GM08714 (cell line): ENCODE measurements at regions not wholly inside any gene's neighbourhood (a gene's known extent, or its start where the extent isn't known, plus 50 kb on each side); places are given as distances from the start of the nearest gene placed in this dataset.
"Not testable (repeated sequence)": the region's sequence is repeated elsewhere in the genome, so short reads cannot be mapped to it uniquely, and the experiment has no call there.

Experiments used
- H3K4me3 ChIP-seq: fragments of 200-500 bp; sonication (Bioruptor generic); 2 replicates; pipeline ENCODE4 v1.5.1; 2014; ENCODE audit warnings: mild to moderate bottlenecking, low read length, inconsistent platforms
- ZNF274 ChIP-seq: IDR thresholded peaks from 2 replicates; pipeline ENCODE4 v1.6.1; 2012; ENCODE audit warnings: mild to moderate bottlenecking, low read depth, low read length

DNA sequence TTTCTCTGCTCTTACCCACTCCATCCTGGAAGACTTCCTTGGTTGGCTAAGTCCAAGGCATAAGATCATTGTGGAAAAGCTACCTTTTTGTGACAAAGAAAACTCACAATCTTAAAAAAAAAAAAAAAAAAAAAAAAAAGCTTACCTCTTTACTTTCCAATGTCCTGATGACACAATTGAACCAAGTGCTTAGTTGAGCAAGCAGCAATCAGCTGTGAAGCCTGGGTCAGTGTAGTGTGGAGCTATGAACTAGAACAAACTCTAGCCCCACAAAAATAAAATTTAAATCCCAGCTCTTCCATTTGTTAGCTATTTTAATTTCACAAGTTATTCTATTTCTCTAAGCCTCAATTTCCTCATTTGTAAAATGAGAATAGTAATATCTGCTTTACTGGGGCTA is 647.6 kb downstream of the LMO4 start:
- no peak for TF ChIP-seq ZNF274
- H3K4me3 ChIP-seq = no peak overlapping the region

GRCh38 chr1:87977145-87977544 is 648.5 kb downstream of the LMO4 start:
- TF ChIP-seq ZNF274 = no peak
- no peak overlapping the region for H3K4me3 ChIP-seq

DNA sequence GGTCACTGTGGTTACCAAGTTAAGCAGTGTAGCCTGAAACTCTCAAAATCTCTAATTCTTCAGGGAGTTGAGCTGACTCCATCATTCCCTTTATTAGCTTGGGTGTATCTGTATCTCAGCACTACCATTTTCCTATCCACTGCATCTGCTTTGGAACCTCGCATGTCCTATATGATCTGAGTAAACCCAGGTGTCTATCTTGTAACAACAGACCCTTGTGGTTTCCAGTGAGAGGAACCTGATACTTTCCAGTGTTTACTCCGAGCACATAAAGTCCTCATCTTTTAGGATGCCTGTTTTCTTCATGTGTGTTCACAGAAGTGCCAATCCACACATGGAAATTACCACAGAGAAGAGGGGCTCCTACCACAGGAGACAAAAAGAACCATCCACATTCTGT is 650.4 kb downstream of the LMO4 start:
- TF ChIP-seq ZNF274 = no peak
- no peak overlapping the region for H3K4me3 ChIP-seq

- no peak for TF ChIP-seq ZNF274
- H3K4me3 ChIP-seq = no peak overlapping the region
Observed at GRCh38 chr1:87980494-87980893, 651.8 kb downstream of the LMO4 start.

DNA sequence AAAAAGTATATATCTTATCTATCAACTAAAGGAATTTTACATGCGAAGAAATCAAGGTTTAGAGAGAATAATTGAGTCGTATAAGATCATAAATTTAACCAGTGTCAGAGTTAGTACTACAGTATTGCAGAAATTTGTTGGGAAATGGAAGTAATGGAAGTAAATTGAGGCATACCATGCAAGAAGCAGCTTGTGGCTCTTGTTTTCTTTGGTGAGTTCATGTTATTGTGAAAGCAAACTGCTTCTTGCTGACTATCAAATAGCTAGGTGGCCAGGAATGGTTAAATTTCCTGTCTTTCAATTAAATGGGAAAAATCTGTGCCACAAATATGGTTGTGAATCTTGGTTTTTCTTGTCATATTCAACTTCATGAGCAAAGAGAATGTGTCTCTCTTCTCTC is 652.7 kb downstream of the LMO4 start:
- no peak for TF ChIP-seq ZNF274
- no peak overlapping the region for H3K4me3 ChIP-seq

DNA sequence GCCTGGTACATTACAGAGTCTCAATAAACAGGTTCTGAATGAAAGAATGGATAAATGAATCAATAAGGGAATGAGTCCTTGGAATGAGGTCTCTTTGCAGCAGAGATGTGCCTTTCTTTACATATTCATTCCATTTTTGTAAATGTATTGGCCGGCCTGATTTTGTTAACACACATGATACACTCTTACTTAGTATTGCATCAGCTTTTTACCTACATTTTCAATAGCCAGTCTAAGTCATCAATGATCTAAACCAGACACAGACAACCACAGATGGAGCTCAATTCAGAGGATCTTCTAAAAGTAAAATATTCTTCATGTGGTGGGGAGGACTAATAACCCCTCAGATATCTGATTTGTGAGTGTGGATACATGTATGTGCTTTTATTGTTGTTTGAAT is 653.1 kb downstream of the LMO4 start:
- no peak for TF ChIP-seq ZNF274

DNA sequence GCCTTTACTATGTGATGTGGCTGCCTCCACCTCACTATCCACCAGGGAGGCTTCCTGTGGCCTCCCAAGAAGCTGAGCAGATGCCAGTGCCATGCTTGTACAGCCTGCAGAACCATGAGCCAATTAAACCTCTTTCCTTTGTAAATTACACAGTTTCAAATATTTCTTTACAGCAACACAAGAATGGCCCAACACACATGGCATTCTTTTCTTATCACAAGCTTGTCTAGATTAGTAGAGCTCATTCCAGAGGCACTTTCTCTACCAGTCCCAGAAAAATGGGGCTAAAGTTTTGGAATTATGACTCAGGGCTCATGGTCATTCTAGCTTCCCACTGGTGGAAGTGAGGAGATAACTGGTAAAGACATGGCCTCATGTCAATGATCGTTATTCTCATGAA is 655.2 kb downstream of the LMO4 start:
- TF ChIP-seq ZNF274 = no peak
- H3K4me3 ChIP-seq = no peak overlapping the region

More for the DNA sequence above, 653.1 kb downstream of the LMO4 start:
- H3K4me3 ChIP-seq = no peak overlapping the region

DNA sequence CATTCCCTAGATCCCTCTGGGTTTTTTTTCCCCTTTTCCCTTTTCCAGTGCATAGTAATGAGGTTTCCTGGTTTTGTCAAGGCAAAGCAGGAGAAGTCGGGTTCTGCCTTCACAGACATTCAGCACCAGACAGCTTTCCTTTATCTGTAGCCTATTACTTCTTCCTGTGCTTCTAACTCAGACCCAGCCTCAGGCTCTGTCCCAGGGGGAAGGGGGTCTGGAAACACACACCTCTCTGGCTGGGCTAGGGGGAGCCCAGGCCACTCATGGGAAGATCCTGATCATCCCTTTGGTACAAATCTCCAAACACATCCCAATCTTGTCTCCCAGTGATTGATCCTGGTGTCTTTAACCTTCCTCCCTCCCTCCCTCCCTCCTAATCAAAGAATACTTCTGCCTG is 656.4 kb downstream of the LMO4 start:
- TF ChIP-seq ZNF274 = no peak
- no peak overlapping the region for H3K4me3 ChIP-seq

- TF ChIP-seq ZNF274 = no peak
- no peak overlapping the region for H3K4me3 ChIP-seq
Observed at GRCh38 chr1:87986130-87986866, 657.6 kb downstream of the LMO4 start.

GRCh38 chr1:87989346-87989745 is 660.7 kb downstream of the LMO4 start:
- TF ChIP-seq ZNF274 = no peak
- no peak overlapping the region for H3K4me3 ChIP-seq

- H3K4me3 ChIP-seq = not testable (repeated sequence)
Observed at GRCh38 chr1:87992536-87992935, 663.9 kb downstream of the LMO4 start.

GRCh38 chr1:87993051-87993450 is 664.4 kb downstream of the LMO4 start:
- TF ChIP-seq ZNF274 = no peak
- H3K4me3 ChIP-seq = no peak overlapping the region

GRCh38 chr1:87999852-88000251 is 671.2 kb downstream of the LMO4 start:
- TF ChIP-seq ZNF274 = no peak
- no peak overlapping the region for H3K4me3 ChIP-seq

GRCh38 chr1:88001460-88001859 is 672.8 kb downstream of the LMO4 start:
- no peak for TF ChIP-seq ZNF274
- no peak overlapping the region for H3K4me3 ChIP-seq

DNA sequence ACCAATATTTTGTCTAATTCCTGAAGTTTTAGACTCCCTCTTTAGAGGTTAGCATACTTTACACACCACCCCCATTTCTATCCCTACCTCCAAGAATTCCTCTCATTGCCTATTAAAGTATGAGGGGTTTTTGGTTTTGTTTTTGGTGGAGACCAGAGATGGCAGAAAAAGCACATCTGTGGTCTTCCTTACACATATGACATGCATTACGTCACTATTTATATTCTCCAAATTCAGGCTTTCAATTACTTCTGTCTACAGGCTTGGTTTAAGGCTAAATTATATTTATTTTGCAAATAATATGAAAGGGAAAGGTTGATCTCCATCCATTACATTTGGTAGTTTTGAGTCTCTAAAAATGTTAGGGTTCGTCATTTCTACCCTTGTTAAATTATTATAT is 674.6 kb downstream of the LMO4 start:
- TF ChIP-seq ZNF274 = no peak
- no peak overlapping the region for H3K4me3 ChIP-seq

DNA sequence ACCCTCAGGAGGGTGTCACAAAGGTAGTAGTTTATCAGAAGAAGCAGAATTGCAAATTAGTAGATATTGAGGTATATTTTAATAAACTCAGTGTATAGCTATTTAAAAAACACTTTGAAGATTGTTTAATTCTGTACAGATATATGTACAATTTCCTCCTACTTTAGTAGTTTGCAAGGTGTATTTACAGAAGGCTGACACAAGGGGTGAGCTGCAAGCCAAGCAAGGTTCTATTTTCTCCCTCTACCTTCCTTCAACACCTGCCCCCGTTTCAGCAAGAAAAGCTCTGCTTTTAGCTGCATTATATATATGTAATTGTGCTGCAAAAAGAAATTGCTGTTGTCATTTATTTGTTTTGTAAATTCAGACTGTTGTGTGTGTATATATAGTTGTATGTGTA is 674.2 kb upstream of the PKN2 start:
- no peak overlapping the region for H3K4me3 ChIP-seq
- TF ChIP-seq ZNF274 = no peak

GRCh38 chr1:88013485-88013884 is 670.6 kb upstream of the PKN2 start:
- H3K4me3 ChIP-seq = no peak overlapping the region
- TF ChIP-seq ZNF274 = no peak
